ENCODE measurements at regions not wholly inside any gene's neighbourhood (a gene's known extent, or its start where the extent isn't known, plus 50 kb on each side); places are given as distances from the start of the nearest gene placed in this dataset.

GRCh38 chr2:220998156-220998555, 573.9 kb downstream of the EPHA4 start:
- DNase-seq (ENCODE audit: low read depth) = no peak
- no peak overlapping the region for H3K4me3 ChIP-seq (ENCODE audit: low read depth, low read length)
- no peak for TF ChIP-seq CTCF (IDR thresholded peaks at IDR 0.05; ENCODE audit: insufficient read depth, low read depth, low read length)

GRCh38 chr2:220999356-220999755, 572.7 kb downstream of the EPHA4 start:
- no peak overlapping the region for H3K4me3 ChIP-seq (ENCODE audit: low read depth, low read length)
- no peak for TF ChIP-seq CTCF (IDR thresholded peaks at IDR 0.05; ENCODE audit: insufficient read depth, low read depth, low read length)
- DNase-seq (ENCODE audit: low read depth) = no peak

GRCh38 chr2:221001381-221001801, 570.7 kb downstream of the EPHA4 start:
- DNase-seq (ENCODE audit: low read depth) = no peak
- no peak for TF ChIP-seq CTCF (IDR thresholded peaks at IDR 0.05; ENCODE audit: insufficient read depth, low read depth, low read length)
- H3K4me3 ChIP-seq (ENCODE audit: low read depth, low read length) = no peak overlapping the region

- no peak for DNase-seq (ENCODE audit: low read depth)
- no peak for TF ChIP-seq CTCF (IDR thresholded peaks at IDR 0.05; ENCODE audit: insufficient read depth, low read depth, low read length)
- no peak overlapping the region for H3K4me3 ChIP-seq (ENCODE audit: low read depth, low read length)
Observed at GRCh38 chr2:221002101-221002685, 569.9 kb downstream of the EPHA4 start.

GRCh38 chr2:221005338-221005737, 566.8 kb downstream of the EPHA4 start:
- no peak for DNase-seq (ENCODE audit: low read depth)
- TF ChIP-seq CTCF (IDR thresholded peaks at IDR 0.05; ENCODE audit: insufficient read depth, low read depth, low read length) = no peak
- H3K4me3 ChIP-seq (ENCODE audit: low read depth, low read length) = no peak overlapping the region

GRCh38 chr2:221006084-221006483, 566.0 kb downstream of the EPHA4 start:
- no peak for TF ChIP-seq CTCF (IDR thresholded peaks at IDR 0.05; ENCODE audit: insufficient read depth, low read depth, low read length)
- H3K4me3 ChIP-seq (ENCODE audit: low read depth, low read length) = no peak overlapping the region
- no peak for DNase-seq (ENCODE audit: low read depth)

GRCh38 chr2:221016551-221016950, 555.6 kb downstream of the EPHA4 start:
- no peak for DNase-seq (ENCODE audit: low read depth)
- TF ChIP-seq CTCF (IDR thresholded peaks at IDR 0.05; ENCODE audit: insufficient read depth, low read depth, low read length) = no peak
- H3K4me3 ChIP-seq (ENCODE audit: low read depth, low read length) = no peak overlapping the region
